SKM-1 treated with dmso at 0.1 percent for 144 hours (cell line): ENCODE measurements at regions not wholly inside any gene's neighbourhood (a gene's known extent, or its start where the extent isn't known, plus 50 kb on each side); places are given as distances from the start of the nearest gene placed in this dataset.
A peak's percentile ranks its signal among the peaks of the same experiment; 100 is the strongest.

Experiments
- DNase-seq: peaks from one replicate; lab custom pipeline; 2025; ENCODE audit not compliant: unreplicated experiment; lab: John Stamatoyannopoulos, UW

DNA sequence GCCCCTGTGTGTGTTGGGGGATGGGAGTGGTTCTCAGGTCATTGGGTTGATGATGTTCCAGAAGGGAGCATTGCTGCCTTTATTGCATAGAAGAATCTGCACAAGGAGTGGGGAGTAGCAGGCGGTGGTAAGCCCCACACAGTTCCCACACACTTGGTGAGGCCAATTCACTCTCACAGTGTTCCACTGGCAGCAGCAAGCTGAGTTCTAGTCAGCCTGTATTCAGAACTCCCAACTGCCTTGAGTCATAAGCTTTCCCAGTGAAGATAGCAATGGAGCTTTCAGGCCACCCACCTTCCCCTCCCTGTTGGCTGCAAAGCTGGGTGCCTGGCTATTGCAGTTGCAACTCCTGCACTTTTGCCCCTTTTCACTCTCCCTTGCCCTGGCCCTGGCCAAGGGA, 181.1 kb upstream of the RBMS3 start:
- no peak for DNase-seq

DNA sequence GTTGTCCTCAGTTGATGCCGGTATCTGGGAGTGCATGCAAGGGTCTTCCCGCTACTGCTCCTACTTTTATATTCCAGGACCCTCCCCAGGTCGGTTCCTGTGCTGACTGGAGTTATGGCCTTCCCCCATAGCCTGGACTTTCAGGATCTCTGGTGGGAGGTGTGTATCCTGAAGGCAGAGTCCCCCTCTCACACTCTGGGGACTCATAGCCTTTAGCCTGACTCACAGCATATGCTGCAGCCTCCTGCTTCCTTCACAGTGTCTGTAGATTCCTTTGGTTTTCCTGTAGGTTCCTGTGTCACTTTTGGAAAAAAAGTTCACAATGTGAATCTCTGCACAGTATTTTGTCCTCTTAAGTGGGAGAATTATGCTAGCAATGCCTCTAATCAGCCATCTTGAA, 180.6 kb upstream of the RBMS3 start:
- no peak for DNase-seq

GRCh38 chr3:29128001-29128400, 152.9 kb upstream of the RBMS3 start:
- DNase-seq: no peak

GRCh38 chr3:29137601-29138000, 143.3 kb upstream of the RBMS3 start:
- no peak for DNase-seq

DNA sequence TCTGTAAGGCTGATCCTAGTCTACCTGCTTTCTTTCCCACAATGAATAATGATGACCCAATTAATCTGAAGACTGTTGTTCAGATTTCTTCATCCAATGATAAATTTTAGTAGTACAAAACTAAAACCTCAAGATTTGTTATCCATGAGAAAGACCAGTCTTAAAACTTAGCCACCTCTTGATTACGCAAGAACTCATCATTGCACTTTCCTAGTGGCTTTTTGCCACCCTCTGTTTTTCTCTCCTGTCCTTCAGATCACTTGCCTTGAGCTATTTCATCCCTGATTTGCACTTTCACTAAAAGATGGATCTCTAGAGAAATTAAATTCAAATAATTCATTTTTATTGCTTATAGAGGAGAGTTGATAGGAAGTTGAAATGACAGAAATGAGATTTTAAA, 142.7 kb upstream of the RBMS3 start:
- DNase-seq: no peak

DNA sequence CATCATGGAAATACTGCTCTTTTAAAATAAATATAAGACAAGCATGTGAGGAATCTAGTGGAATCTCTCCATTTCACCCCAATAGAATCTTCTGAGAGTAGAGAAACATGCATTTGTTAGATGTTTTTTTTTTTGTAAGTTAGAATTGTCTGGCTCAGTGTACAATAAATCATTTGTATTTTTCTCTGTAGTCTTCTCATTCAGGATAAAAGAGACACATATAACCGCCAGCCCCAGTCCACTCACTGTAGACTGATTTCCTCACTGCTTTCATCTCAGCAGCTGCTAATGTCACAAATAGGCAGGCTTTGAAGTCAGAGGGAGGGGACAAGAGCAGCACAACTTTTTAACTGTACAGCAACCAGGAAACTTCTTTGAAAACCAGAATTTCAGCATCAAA, 140.2 kb upstream of the RBMS3 start:
- DNase-seq: no peak

- no peak for DNase-seq
Observed at GRCh38 chr3:29141197-29141917, 139.5 kb upstream of the RBMS3 start.

DNA sequence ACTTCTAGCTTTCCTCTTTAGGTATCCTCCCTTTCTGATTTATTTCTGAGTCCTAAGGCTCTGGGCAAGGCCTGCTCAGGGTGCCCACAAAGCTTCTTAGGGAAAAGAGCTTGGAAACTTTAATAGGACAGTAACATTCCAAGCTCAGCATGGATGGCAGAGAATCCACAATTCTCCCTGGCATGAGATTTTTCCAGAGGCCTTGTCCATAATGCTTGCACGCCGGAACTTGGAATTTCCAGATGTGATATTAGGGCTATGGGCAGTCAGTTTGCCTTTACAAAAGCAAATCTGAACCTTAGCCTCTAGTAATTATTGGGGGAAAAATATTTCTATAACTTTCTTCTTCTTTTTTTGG, 139.0 kb upstream of the RBMS3 start:
- DNase-seq: no peak

GRCh38 chr3:29143151-29143550, 137.7 kb upstream of the RBMS3 start:
- no peak for DNase-seq

DNA sequence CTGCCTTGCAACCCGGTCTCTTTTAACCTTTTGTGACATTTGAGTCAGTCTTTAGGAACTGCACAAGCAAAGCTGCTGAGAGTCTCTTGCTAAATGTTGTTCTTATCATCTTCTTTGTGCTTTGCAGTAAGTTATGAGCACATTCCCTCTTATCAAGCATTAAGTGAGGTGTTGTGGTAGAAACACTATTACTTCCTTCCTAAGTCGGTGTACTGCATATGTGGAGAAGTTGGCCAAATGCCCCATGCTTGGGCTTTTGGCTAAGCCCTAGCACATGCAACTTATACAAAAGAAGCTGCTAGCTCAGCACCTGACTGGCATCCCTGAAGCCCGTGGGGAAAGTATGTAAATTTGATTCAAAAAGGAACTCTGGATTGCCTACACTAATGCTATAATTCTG, 136.5 kb upstream of the RBMS3 start:
- no peak for DNase-seq

- DNase-seq: no peak
Observed at GRCh38 chr3:29144807-29145206, 136.1 kb upstream of the RBMS3 start.

DNA sequence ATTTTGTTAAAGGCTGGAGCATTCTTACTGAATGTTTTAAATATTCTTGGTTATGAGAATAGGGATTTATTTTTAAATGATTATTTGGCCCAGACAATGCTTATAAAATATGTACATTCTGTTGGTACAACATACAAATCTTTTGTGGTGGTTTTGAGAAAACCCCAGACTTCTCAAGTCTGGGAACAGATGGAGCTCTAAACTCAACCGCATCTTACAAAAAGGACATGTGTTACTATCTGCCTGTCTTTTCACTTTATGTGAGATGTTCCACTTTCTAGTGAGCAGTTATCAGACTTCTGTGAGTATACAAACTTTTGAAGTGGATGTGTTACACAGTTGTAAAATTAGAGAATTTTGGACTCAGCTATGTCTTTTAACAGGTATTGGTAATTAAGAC, 135.5 kb upstream of the RBMS3 start:
- DNase-seq: no peak

DNA sequence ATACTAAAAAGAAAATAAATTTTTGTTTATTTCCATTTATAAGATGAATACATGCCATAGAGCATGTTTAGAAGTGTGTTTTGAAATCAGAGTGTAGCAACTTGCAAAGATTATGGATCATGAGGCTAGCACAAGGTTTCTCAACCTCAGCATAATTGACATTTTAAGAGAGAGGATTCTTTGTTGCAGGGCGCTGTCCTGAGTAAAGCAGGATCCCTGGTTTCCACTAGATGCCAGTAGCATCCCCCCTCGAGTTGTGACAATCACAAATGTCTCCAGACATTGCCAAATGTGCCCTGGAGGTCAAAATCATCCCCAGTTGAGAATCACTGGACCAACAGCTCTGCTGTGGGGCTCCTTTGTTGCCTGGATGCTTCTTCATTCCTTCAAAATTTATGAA, 128.5 kb upstream of the RBMS3 start:
- DNase-seq: no peak

GRCh38 chr3:29153811-29154210, 127.1 kb upstream of the RBMS3 start:
- DNase-seq: peak; percentile 70

- DNase-seq: no peak
Observed at GRCh38 chr3:29156086-29156715, 124.7 kb upstream of the RBMS3 start.

DNA sequence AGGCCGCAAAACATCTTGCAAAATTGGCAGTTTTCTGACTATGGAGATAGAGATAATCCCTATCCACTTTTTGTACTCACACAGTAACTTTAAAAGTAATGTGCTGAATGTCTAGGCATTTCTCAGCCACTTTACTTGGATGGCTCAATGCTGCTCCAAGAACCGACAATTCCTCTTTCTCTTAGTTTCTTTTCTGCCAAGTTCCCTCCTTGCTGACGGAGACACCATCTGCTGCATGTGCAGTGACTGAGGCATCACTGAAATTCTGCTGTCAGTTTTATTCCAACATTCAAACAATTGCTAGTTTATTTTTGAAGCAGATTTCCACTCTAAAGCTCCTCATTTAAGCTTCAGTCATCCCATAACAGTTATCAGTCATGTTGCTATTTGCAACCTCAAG, 116.0 kb upstream of the RBMS3 start:
- DNase-seq: no peak

DNA sequence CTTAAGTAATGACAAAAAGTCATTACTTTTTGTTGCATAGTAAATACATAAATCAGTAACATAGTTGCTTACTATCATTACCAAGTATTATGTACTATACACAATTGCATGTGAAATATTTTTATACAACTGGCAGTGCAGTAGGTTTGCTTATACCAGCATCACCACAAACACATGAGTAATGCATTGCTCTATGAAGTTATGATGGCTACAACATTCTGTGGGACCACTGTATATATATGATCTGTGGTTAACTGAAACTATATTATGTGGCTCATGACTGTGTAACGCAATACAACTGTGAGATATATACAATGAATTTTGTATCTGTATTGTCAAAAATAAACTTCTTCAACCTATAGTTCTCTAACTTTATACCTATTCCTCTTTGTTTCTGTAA, 113.7 kb upstream of the RBMS3 start:
- DNase-seq: no peak

DNA sequence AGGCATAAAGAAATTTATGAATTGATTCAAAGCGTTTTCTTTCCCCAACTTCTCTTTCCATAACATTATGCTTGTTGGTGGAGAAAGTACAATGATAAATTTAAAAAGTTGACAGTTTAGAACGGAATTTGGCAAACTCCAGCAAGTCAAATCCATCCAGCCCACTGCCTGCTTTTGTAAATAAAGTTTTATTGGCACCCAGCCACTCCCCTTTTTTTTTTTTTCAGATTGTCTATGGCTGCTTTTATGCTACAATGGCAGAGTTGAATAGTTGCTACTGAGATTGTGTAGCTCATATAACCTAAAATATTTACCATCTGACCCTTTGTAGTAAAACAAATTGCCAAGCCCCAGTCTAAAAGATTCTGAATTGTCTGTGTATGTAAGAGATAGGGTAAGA, 112.8 kb upstream of the RBMS3 start:
- no peak for DNase-seq

DNA sequence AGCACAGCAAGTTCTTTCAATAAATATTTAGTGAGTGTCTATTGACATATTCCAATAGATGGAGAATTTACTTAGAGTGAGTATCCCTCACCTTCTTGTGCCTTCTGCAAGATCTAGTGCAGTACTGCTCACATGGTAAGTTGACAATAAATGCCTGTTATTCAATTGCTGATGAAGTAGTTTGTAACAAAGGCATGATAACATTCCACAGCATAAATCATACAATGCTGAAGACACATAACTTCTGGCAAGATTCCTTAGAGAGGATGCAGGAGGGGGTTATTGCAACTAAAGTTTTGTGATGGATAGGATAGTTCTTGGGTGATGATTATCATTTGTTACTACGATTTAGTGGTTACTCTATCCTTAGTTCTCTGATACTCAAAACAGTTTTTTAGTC, 112.2 kb upstream of the RBMS3 start:
- no peak for DNase-seq

DNA sequence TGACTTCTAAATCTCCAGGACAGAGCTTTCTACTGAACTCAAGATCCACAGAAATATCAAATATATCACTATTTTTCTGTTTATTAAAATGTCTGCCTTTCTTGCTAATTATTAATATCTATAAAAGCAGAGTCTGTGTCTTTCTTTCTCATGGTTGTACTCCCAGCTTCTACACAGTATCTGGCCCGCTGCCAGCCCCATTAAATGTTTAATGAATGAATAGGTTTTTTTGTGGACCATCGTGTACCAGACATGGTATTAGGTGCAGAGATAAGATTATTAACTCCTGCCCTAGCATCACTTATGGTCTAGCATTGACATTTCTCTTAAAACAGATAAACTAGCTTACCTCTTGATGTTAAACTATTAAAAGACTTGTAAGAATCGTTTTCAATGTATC, 111.4 kb upstream of the RBMS3 start:
- DNase-seq: no peak

GRCh38 chr3:29171043-29171990, 109.6 kb upstream of the RBMS3 start:
- DNase-seq: no peak

DNA sequence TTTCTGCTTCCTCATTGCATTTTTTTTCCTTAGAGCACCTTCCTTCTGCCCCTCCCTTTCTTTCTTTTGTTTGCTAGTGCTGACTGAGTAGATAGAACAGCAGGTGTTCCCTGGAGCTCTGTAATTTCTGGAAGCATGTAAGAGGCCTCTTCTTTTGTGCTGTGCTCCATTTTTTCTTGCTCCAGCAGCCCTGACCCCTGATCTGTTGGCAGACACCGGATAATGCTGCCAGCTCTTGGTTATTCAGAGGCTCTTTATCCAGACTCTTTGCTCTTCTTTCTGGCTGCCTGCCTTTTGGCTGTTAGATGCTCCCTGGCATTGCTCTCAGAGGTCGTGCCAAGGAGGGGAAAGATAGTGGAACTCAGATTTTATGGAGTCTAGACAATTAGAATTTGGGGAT, 104.4 kb upstream of the RBMS3 start:
- DNase-seq: no peak
